ENCODE measurements at regions not wholly inside any gene's neighbourhood (a gene's known extent, or its start where the extent isn't known, plus 50 kb on each side); places are given as distances from the start of the nearest gene placed in this dataset.

GRCh38 chr5:90325093-90325492, 84.5 kb downstream of the CETN3 start:
- TF ChIP-seq EP300 (IDR thresholded peaks at IDR 0.05) (no peak), POLR2A (IDR thresholded peaks at IDR 0.05) (no peak), POLR2AphosphoS5 (IDR thresholded peaks at IDR 0.05) (no peak)
- TF ChIP-seq, protein P1, sequence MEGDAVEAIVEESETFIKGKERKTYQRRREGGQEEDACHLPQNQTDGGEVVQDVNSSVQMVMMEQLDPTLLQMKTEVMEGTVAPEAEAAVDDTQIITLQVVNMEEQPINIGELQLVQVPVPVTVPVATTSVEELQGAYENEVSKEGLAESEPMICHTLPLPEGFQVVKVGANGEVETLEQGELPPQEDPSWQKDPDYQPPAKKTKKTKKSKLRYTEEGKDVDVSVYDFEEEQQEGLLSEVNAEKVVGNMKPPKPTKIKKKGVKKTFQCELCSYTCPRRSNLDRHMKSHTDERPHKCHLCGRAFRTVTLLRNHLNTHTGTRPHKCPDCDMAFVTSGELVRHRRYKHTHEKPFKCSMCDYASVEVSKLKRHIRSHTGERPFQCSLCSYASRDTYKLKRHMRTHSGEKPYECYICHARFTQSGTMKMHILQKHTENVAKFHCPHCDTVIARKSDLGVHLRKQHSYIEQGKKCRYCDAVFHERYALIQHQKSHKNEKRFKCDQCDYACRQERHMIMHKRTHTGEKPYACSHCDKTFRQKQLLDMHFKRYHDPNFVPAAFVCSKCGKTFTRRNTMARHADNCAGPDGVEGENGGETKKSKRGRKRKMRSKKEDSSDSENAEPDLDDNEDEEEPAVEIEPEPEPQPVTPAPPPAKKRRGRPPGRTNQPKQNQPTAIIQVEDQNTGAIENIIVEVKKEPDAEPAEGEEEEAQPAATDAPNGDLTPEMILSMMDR (IDR thresholded peaks at IDR 0.05): no peak
